GM21390 (cell line): ENCODE measurements at regions not wholly inside any gene's neighbourhood (a gene's known extent, or its start where the extent isn't known, plus 50 kb on each side); places are given as distances from the start of the nearest gene placed in this dataset.
"Not testable (repeated sequence)": the region's sequence is repeated elsewhere in the genome, so short reads cannot be mapped to it uniquely, and the experiment has no call there.

Experiments used
- ATAC-seq: cut with Tn5 transposase; IDR thresholded peaks from one replicate; pipeline ENCODE4 v1.9.1; 2021; ENCODE audit not compliant: unreplicated experiment

- ATAC-seq, result no peak
Observed at GRCh38 chr5:86354664-86355063, 263.1 kb upstream of the COX7C start.

- ATAC-seq, result no peak
Observed at GRCh38 chr5:86360801-86361200, 256.9 kb upstream of the COX7C start.

- no peak for ATAC-seq
Observed at GRCh38 chr5:86371061-86371460, 246.7 kb upstream of the COX7C start.

- ATAC-seq, result no peak
Observed at GRCh38 chr5:86374611-86375010, 243.1 kb upstream of the COX7C start.

- ATAC-seq, result no peak
Observed at GRCh38 chr5:86376214-86376613, 241.5 kb upstream of the COX7C start.

- ATAC-seq, result no peak
Observed at GRCh38 chr5:86403190-86403589, 214.6 kb upstream of the COX7C start.

GRCh38 chr5:86404256-86404655 is 213.5 kb upstream of the COX7C start:
- ATAC-seq, result no peak

GRCh38 chr5:86407711-86408110 is 210.0 kb upstream of the COX7C start:
- ATAC-seq, result no peak

GRCh38 chr5:86411596-86411995 is 206.1 kb upstream of the COX7C start:
- ATAC-seq, result no peak

GRCh38 chr5:86427158-86427557 is 190.6 kb upstream of the COX7C start:
- no peak for ATAC-seq

GRCh38 chr5:86439593-86440110 is 178.1 kb upstream of the COX7C start:
- no peak for ATAC-seq

GRCh38 chr5:86442036-86442745 is 175.6 kb upstream of the COX7C start:
- ATAC-seq, result no peak

- ATAC-seq, result no peak
Observed at GRCh38 chr5:86447362-86447761, 170.4 kb upstream of the COX7C start.

GRCh38 chr5:86452251-86452650 is 165.5 kb upstream of the COX7C start:
- ATAC-seq, result no peak

GRCh38 chr5:86460519-86460918 is 157.2 kb upstream of the COX7C start:
- no peak for ATAC-seq

GRCh38 chr5:86461169-86461956 is 156.4 kb upstream of the COX7C start:
- ATAC-seq, result no peak

GRCh38 chr5:86463339-86463738 is 154.4 kb upstream of the COX7C start:
- no peak for ATAC-seq

- ATAC-seq, result no peak
Observed at GRCh38 chr5:86465052-86465838, 152.5 kb upstream of the COX7C start.

GRCh38 chr5:86466721-86467120 is 151.0 kb upstream of the COX7C start:
- not testable (repeated sequence) for ATAC-seq

GRCh38 chr5:86482008-86482407 is 135.7 kb upstream of the COX7C start:
- no peak for ATAC-seq

GRCh38 chr5:86493777-86494176 is 124.0 kb upstream of the COX7C start:
- no peak for ATAC-seq
